GM06990 (cell line): ENCODE measurements at regions not wholly inside any gene's neighbourhood (a gene's known extent, or its start where the extent isn't known, plus 50 kb on each side); places are given as distances from the start of the nearest gene placed in this dataset.

Experiments
- DNase-seq: peaks from one replicate; pipeline ENCODE4 v3.0.0-alpha.2; 2011; ENCODE audit not compliant: insufficient read length; ENCODE audit errors: extremely low read depth
- H3K27me3 ChIP-seq: replicated peaks from 2 replicates; pipeline ENCODE4 v1.6.0; 2011; ENCODE audit warnings: low read length; ENCODE audit not compliant: control insufficient read depth, insufficient read depth
- H3K36me3 ChIP-seq: 2 replicates; pipeline ENCODE4 v1.5.1; 2011; ENCODE audit warnings: low read length; ENCODE audit not compliant: control insufficient read depth, insufficient read depth
- H3K4me3 ChIP-seq: replicated peaks from 2 replicates; pipeline ENCODE4 v1.5.1; 2011; ENCODE audit warnings: low read depth, mild to moderate bottlenecking, control low read depth, low read length
- TF ChIP-seq, protein P1 (sequence below): IDR thresholded peaks from 2 replicates; pipeline ENCODE4 v1.5.1; 2011; ENCODE audit warnings: low read length, control low read depth, mild to moderate bottlenecking, inconsistent platforms; ENCODE audit not compliant: insufficient read depth, poor library complexity, severe bottlenecking

GRCh38 chr2:104749856-104750460, 104.0 kb upstream of the POU3F3 start:
- H3K36me3 ChIP-seq = no peaks in the 10 kb centered on the region
- TF ChIP-seq, protein P1, sequence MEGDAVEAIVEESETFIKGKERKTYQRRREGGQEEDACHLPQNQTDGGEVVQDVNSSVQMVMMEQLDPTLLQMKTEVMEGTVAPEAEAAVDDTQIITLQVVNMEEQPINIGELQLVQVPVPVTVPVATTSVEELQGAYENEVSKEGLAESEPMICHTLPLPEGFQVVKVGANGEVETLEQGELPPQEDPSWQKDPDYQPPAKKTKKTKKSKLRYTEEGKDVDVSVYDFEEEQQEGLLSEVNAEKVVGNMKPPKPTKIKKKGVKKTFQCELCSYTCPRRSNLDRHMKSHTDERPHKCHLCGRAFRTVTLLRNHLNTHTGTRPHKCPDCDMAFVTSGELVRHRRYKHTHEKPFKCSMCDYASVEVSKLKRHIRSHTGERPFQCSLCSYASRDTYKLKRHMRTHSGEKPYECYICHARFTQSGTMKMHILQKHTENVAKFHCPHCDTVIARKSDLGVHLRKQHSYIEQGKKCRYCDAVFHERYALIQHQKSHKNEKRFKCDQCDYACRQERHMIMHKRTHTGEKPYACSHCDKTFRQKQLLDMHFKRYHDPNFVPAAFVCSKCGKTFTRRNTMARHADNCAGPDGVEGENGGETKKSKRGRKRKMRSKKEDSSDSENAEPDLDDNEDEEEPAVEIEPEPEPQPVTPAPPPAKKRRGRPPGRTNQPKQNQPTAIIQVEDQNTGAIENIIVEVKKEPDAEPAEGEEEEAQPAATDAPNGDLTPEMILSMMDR = no peak
- no peak overlapping the region for H3K4me3 ChIP-seq
- H3K27me3 ChIP-seq = no peaks in the 10 kb centered on the region; the same call in 1 of the 2 replicates
- no peak for DNase-seq

DNA sequence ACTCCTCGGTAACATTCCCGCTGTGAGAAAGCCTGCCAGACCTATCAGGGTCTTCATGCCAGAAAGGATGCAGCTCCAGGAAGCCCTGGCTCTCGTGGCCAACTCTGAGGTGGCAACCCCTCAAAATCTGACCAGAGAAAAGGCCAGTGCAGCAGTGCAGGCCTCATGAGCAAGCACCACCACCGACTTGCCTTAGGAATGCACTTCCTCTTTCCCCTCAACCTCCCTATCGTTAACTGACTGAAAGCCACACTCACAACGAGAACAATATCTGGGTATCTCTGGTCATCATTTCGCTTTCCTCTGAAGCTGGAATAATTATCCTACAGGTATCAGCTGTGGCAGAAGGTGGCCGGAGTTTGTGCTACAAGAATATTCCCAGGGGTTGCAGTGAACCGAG, 101.4 kb upstream of the POU3F3 start:
- Histone ChIP-seq H3K36me3 (no peaks in the 10 kb centered on the region), H3K27me3 (no peaks in the 10 kb centered on the region; the same call in none of the 2 replicates), H3K4me3 (no peak overlapping the region)
- no peak for DNase-seq
- TF ChIP-seq, protein P1 = no peak

GRCh38 chr2:104755026-104755878, 98.7 kb upstream of the POU3F3 start:
- H3K27me3 ChIP-seq = no peaks in the 10 kb centered on the region; the same call in none of the 2 replicates
- TF ChIP-seq, protein P1 = no peak
- no peak overlapping the region for H3K4me3 ChIP-seq
- DNase-seq = no peak
- no peaks in the 10 kb centered on the region for H3K36me3 ChIP-seq

GRCh38 chr2:104756118-104756517, 97.8 kb upstream of the POU3F3 start:
- no peak for DNase-seq
- Histone ChIP-seq H3K4me3 (no peak overlapping the region), H3K36me3 (no peaks in the 10 kb centered on the region), H3K27me3 (no peaks in the 10 kb centered on the region; the same call in none of the 2 replicates)
- TF ChIP-seq, protein P1 = no peak

DNA sequence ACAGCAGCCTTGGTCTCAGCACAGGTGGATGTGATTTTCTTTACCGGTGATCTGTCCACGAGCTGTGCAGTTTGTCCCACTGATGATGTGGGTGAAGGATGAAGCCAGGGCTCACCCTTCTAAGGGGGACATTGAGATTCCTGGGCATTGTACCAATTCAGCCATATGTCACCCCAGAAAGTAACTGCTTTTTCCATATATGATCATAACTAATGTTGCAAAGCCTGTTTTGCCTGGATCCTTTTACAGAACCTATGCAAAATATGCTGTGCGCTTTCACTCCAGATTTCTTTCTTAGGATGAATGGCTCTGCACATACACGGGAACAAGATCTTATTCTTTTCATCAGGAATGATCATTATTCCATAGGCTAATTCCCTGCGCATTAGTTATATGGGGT, 96.9 kb upstream of the POU3F3 start:
- H3K36me3 ChIP-seq = no peaks in the 10 kb centered on the region
- no peak overlapping the region for H3K4me3 ChIP-seq
- no peaks in the 10 kb centered on the region; the same call in none of the 2 replicates for H3K27me3 ChIP-seq
- TF ChIP-seq, protein P1 = no peak
- no peak for DNase-seq
